GM10266 (cell line): ENCODE measurements at regions not wholly inside any gene's neighbourhood (a gene's known extent, or its start where the extent isn't known, plus 50 kb on each side); places are given as distances from the start of the nearest gene placed in this dataset.

Experiments used
- DNase-seq: peaks from one replicate; pipeline ENCODE4 v3.0.0; 2012; ENCODE audit errors: extremely low spot score
- TF ChIP-seq, protein P1 (sequence below): IDR thresholded peaks from 2 replicates; pipeline ENCODE4 v1.5.1; 2012; ENCODE audit warnings: mild to moderate bottlenecking, low read depth; ENCODE audit not compliant: control insufficient read depth, insufficient read depth; ENCODE audit errors: missing control alignments

DNA sequence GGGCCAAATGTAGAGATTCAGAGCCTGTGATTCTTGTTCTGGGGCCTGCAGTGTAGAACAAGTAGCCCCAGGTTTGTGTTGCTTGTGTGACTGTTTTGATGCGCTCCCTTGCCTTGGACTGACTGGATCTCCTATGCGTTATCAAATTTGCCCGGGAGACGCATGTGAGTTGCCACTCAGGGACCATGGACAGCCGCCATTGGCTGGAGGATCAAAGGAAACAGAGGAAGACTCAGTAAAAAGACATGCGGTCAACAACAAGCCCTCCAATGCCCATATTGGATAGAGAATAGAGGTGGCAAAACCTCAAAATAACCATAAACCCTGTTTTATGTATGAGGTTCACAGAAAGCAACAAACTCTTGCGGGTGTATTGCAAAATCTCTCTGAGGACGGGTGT lies 327.5 kb upstream of the IGFBP7 start:
- DNase-seq = no peak
- TF ChIP-seq, protein P1, sequence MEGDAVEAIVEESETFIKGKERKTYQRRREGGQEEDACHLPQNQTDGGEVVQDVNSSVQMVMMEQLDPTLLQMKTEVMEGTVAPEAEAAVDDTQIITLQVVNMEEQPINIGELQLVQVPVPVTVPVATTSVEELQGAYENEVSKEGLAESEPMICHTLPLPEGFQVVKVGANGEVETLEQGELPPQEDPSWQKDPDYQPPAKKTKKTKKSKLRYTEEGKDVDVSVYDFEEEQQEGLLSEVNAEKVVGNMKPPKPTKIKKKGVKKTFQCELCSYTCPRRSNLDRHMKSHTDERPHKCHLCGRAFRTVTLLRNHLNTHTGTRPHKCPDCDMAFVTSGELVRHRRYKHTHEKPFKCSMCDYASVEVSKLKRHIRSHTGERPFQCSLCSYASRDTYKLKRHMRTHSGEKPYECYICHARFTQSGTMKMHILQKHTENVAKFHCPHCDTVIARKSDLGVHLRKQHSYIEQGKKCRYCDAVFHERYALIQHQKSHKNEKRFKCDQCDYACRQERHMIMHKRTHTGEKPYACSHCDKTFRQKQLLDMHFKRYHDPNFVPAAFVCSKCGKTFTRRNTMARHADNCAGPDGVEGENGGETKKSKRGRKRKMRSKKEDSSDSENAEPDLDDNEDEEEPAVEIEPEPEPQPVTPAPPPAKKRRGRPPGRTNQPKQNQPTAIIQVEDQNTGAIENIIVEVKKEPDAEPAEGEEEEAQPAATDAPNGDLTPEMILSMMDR = no peak

DNA sequence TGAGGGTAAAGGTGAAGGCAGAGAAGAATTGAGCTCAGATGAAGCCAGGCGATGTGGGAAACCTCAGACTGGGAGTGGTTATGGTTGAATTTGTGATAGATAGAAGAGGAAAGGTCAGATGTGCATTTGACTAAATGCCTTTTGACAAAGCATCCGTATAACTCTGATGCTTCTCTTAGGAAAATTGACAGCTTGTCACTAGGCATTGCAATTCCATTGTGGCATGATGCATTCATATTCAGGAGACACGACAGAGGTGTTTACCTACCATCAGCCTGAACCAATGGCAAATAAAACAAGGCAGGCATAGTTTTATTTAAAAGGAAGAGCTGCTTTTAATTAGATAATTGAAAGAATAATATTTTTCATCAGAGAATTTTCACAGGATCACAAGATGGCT lies 325.1 kb upstream of the IGFBP7 start:
- DNase-seq = no peak
- TF ChIP-seq, protein P1 = no peak

DNA sequence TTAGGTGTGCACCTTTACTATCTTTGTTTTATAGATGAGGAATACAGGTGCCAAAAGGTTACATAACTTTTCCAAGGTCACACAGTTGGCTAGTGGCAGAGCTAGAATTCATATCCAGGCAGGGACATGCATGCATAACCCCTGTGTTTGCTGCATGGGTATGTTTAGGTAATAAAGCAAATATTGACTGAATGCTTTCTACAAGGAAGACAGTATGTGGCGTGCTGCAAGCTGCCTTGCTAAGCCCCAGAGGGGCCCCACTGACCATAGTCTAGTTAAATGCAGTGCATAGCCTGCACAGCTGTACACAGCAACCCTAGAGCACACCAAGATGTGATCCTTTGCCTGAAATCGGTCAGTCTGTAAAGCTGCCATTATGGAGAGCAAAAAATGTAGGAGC lies 320.5 kb upstream of the IGFBP7 start:
- DNase-seq = no peak
- TF ChIP-seq, protein P1 = no peak

DNA sequence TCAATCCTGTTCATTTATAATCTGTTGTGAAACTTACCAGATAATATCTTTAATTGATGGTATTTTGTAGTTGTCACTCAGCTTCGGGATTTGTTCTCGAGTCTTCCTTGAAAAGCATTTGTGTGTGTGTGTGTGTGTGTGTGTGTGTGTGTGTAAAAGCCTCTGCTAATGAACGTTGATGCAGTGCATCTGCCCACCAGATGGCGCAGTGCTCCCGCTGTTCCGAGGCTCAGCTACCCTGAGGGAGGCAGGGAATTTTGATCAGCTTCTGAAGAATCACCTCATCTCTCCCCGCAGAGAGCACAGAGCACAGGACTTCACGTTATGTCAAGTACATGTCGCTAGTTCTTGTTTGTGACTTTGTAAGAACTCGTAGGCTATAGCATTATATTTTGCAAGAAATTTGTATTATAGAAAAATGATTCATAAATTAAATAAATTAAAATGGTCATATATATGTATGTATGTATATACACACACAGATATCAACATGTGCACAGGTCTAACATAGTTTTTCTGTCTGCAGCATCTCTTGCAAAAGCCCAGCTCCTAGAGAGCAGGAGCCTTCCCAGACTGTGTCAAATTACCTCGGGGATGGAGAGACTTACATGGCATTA lies 316.7 kb upstream of the IGFBP7 start:
- DNase-seq = peak; percentile 44
- TF ChIP-seq, protein P1 = peak; percentile 80

DNA sequence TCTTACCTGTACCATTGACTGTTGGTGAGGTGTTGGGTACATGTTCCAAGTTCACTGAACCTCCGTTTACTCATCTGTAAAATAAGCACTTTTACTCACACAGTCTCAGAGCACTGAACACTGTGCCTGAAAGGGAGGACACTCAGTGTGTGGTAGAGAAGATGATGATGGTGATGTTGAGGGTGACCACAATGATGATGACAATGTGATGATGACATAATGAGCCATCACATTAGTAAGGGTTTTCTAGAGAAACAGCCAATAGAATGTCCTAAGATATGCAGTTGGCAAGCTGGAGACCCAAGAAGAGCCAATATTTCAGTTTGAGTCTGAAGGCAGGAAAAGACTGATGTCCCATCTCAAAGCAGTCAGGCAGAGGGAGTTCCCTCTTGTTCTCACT lies 315.4 kb upstream of the IGFBP7 start:
- TF ChIP-seq, protein P1 = no peak
- DNase-seq = no peak

DNA sequence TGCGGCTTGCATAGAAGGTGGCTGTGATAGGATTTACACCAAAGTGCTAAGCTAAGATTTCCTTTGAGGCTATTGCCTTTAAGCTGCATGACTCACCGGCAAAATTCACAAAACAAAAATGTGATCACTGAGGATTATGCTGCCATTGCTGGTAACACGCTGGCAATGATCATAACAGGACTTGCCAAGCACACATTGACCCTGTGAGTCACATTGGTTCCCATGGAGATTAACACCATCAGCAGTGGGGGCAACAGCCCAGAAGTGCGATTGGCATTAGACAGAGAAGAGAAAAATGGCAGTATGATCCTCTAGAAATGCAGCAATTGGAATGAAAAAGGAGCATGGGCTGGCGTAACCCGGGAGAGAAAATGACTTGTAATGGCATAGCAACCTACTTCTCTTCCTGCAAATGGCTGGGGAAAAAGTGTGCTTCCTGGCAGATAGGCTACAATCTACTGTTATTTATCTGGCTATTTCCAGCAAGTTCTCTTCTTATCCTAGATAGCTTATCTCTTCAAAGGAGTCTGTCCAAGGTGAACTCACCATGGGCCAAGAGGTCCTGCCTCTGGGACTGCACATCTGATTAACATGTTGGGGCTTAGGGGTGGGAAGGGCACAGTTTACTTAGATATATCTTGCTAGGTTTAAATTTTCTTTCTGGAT lies 314.2 kb upstream of the IGFBP7 start:
- no peak for DNase-seq
- TF ChIP-seq, protein P1 = no peak

DNA sequence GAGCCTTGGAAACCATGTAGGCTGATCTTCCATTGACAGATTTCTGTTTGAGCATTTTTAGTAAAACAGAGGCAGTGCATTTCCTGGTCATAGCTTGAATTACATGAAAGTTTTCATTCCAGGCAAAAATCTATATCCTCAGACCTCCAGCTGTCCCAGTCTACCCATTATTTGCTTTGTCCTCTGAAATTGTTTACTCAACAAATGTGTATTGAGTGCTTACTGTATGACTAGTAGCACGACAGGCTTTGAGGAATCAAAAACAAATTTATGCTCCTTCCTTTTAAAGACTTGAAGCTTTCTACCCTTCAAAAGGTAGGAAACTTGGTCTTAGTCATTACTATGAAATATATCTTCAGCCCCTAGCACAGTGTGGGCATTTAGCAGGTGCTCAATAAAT lies 307.9 kb upstream of the IGFBP7 start:
- DNase-seq = no peak
- TF ChIP-seq, protein P1 = no peak
